ENCODE measurements at regions not wholly inside any gene's neighbourhood (a gene's known extent, or its start where the extent isn't known, plus 50 kb on each side); places are given as distances from the start of the nearest gene placed in this dataset.

- H3K4me2 ChIP-seq, result no peak overlapping the region
- CTCF ChIA-PET, result no interaction called here
- H2AFZ ChIP-seq (ENCODE audit: low read depth), result no peak overlapping the region
- H4K20me1 ChIP-seq (ENCODE audit: insufficient read depth), result no peaks in the 10 kb centered on the region
- POLR2A ChIA-PET, result no interaction called here
- no peak for DNase-seq
- H3K27me3 ChIP-seq (ENCODE audit: insufficient read depth), result no peaks in the 10 kb centered on the region
- no peaks in the 10 kb centered on the region for H3F3A ChIP-seq (replicated peaks; ENCODE audit: insufficient read depth)
- H3K27ac ChIP-seq (ENCODE audit: low read depth in 2 of 2, low read length in 1 of 2), result no peak overlapping the region
- no peak overlapping the region for H3K4me3 ChIP-seq (ENCODE audit: low read depth in 2 of 2, low read length in 1 of 2)
- H3K4me1 ChIP-seq (ENCODE audit: control insufficient read depth in 1 of 2, insufficient read depth in 2 of 2, low read depth in 1 of 2, low read length in 1 of 2), result no peaks in the 10 kb centered on the region
- H3K9me2 ChIP-seq, result no peaks in the 10 kb centered on the region
- H3K9ac ChIP-seq, result no peak overlapping the region
- H3K36me3 ChIP-seq (replicated peaks in 1 of 2; ENCODE audit: control insufficient read depth in 1 of 2, insufficient read depth in 2 of 2, low read length in 1 of 2), result no peaks in the 10 kb centered on the region
- TF ChIP-seq GABPA (IDR thresholded peaks at IDR 0.05; ENCODE audit: low read depth) (no peak), FOSL2 (IDR thresholded peaks at IDR 0.05; ENCODE audit: borderline replicate concordance, low read depth) (no peak), USF2 (IDR thresholded peaks at IDR 0.05; ENCODE audit: borderline replicate concordance, low read depth, low read length) (no peak), USF1 (IDR thresholded peaks at IDR 0.05; ENCODE audit: borderline replicate concordance, low read depth) (no peak), JUND (IDR thresholded peaks at IDR 0.05) (no peak), SMC3 (IDR thresholded peaks at IDR 0.05; ENCODE audit: low read depth, low read length) (no peak), EZH2phosphoT487 (IDR thresholded peaks at IDR 0.05; ENCODE audit: borderline replicate concordance, low read depth) (no peak), NRF1 (IDR thresholded peaks at IDR 0.05; ENCODE audit: low read depth, low read length) (no peak), YY1 (IDR thresholded peaks at IDR 0.05; ENCODE audit: low read depth) (no peak), TEAD4 (IDR thresholded peaks at IDR 0.05; ENCODE audit: borderline replicate concordance, insufficient read depth) (no peak)
- TF ChIP-seq, protein P1, sequence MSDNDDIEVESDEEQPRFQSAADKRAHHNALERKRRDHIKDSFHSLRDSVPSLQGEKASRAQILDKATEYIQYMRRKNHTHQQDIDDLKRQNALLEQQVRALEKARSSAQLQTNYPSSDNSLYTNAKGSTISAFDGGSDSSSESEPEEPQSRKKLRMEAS (IDR thresholded peaks at IDR 0.05; ENCODE audit: low read depth), result no peak
- H3K79me2 ChIP-seq (ENCODE audit: insufficient read depth), result no peaks in the 10 kb centered on the region
- no peaks in the 10 kb centered on the region for H3K9me3 ChIP-seq
Measured at GRCh38 chr14:42750771-42751170, 1144.1 kb downstream of the LRFN5 start.

DNA sequence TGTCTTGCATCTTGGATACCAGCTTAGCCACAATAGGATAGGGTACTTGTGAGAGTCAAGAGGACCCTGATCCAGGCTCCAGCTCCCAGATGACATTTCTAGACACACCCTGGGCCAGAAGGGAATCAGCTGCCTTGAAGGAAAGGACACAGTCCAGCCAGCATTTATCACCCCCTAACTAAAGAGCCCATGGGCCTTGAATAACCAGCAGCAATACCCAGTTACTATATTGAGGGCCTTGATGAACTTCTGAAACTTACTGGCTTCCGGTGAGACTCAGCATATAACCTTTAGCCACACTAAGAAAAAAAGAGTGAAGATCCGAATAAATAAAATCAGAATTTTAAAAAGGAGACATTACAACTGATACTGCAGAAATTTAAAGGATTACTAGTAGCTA is 1135.4 kb downstream of the LRFN5 start:
- CTCF ChIA-PET, result no interaction called here

More for the DNA sequence above, 1135.4 kb downstream of the LRFN5 start:
- Histone ChIP-seq H3K4me3 (ENCODE audit: low read depth in 2 of 2, low read length in 1 of 2) (no peak overlapping the region), H3K4me2 (no peak overlapping the region), H4K20me1 (ENCODE audit: insufficient read depth) (no peaks in the 10 kb centered on the region), H3K36me3 (replicated peaks in 1 of 2; ENCODE audit: control insufficient read depth in 1 of 2, insufficient read depth in 2 of 2, low read length in 1 of 2) (no peaks in the 10 kb centered on the region), H3K79me2 (ENCODE audit: insufficient read depth) (no peaks in the 10 kb centered on the region), H3K27ac (ENCODE audit: low read depth in 2 of 2, low read length in 1 of 2) (no peak overlapping the region), H3K27me3 (ENCODE audit: insufficient read depth) (no peaks in the 10 kb centered on the region), H3K9ac (no peak overlapping the region), H3K9me2 (no peaks in the 10 kb centered on the region), H3K4me1 (ENCODE audit: control insufficient read depth in 1 of 2, insufficient read depth in 2 of 2, low read depth in 1 of 2, low read length in 1 of 2) (no peaks in the 10 kb centered on the region), H3K9me3 (no peaks in the 10 kb centered on the region), H2AFZ (ENCODE audit: low read depth) (no peak overlapping the region), H3F3A (replicated peaks; ENCODE audit: insufficient read depth) (no peaks in the 10 kb centered on the region)
- DNase-seq, result no peak
- TF ChIP-seq TAF1 (IDR thresholded peaks at IDR 0.05; ENCODE audit: borderline replicate concordance, low read depth, low read length) (no peak), GATA2 (CRISPR knock-in tag; IDR thresholded peaks at IDR 0.05) (no peak), RXRA (IDR thresholded peaks at IDR 0.05; ENCODE audit: borderline replicate concordance, low read depth) (no peak), MEF2A (IDR thresholded peaks at IDR 0.05; ENCODE audit: borderline replicate concordance, low read depth) (no peak), NFIC (IDR thresholded peaks at IDR 0.05; ENCODE audit: borderline replicate concordance) (no peak), RFX5 (IDR thresholded peaks at IDR 0.05; ENCODE audit: low read length) (no peak), CHD2 (IDR thresholded peaks at IDR 0.05; ENCODE audit: low read length, partially characterized antibody) (no peak), CTCF (IDR thresholded peaks at IDR 0.05) (no peak), ZBTB33 (IDR thresholded peaks at IDR 0.05; ENCODE audit: borderline replicate concordance, low read depth) (no peak), FOXM1 (IDR thresholded peaks at IDR 0.05; ENCODE audit: low read depth) (no peak)
- 7% methylated on average over 2 of the region's 2 CpGs for WGBS (ENCODE audit: low lambda C conversion rate)
- POLR2A ChIA-PET, result no interaction called here

Data from SK-N-SH (cell line).